Vagina (tissue), 2 donors: ENCODE measurements at regions not wholly inside any gene's neighbourhood (a gene's known extent, or its start where the extent isn't known, plus 50 kb on each side); places are given as distances from the start of the nearest gene placed in this dataset.

ENCODE experiments used
- DNase-seq, 2 donors: peaks; one replicate each; pipeline ENCODE4 v3.0.0-alpha.2; 2017; ENCODE audit errors: extremely low spot score in 2 of 2
- H3K27ac ChIP-seq: fragments of 200-600 bp; sonication (generic); one replicate; pipeline ENCODE4 v1.5.1; 2019
- H3K27me3 ChIP-seq: fragments of 200-600 bp; sonication (generic); one replicate; pipeline ENCODE4 v1.5.1; 2019
- H3K36me3 ChIP-seq, 2 donors: fragments of 200-600 bp; sonication (generic); one replicate each; pipeline ENCODE4 v1.5.1; 2017 to 2019
- H3K4me1 ChIP-seq: fragments of 200-600 bp; sonication (generic); one replicate; pipeline ENCODE4 v1.5.1; 2019
- H3K4me3 ChIP-seq, 2 donors: fragments of 200-600 bp; sonication (generic); 1 replicate in 1 of 2; 2 replicates in 1 of 2; pipeline ENCODE4 v1.5.1; 2016 to 2019
- H3K9me3 ChIP-seq: fragments of 200-600 bp; sonication (generic); one replicate; pipeline ENCODE4 v1.5.1; 2019
- CTCF ChIP-seq, 3 experiments: fragments of 450-650 bp in 2 of 3; fragments of 200-600 bp in 1 of 3; sonication (generic) in 1 of 3; IDR thresholded peaks; one replicate each; pipeline ENCODE4 v1.5.1; 2017 to 2019; ENCODE audit warnings: antibody characterized with exemption in 3 of 3, mild to moderate bottlenecking in 2 of 3, moderate library complexity in 2 of 3
- POLR2A ChIP-seq, 2 donors: fragments of 450-650 bp; IDR thresholded peaks; one replicate each; pipeline ENCODE4 v1.6.1; 2017; ENCODE audit warnings: antibody characterized with exemption in 2 of 2, mild to moderate bottlenecking in 2 of 2, moderate library complexity in 2 of 2
- POLR2AphosphoS5 ChIP-seq, 2 donors: sonication (generic); formaldehyde crosslinking; IDR thresholded peaks; one replicate each; pipeline ENCODE4 v1.9.0; 2017; ENCODE audit warnings: antibody characterized with exemption in 2 of 2, mild to moderate bottlenecking in 2 of 2, low read depth in 1 of 2; ENCODE audit not compliant: insufficient read depth in 1 of 2
- intact Hi-C: fragments of 100-400 bp; cut with DNase I; formaldehyde crosslinking; loops from one replicate; pipeline ENCODE4 v1.15.1; 2023

- no peaks in the 10 kb centered on the region for H3K27me3 ChIP-seq
- no peaks in the 10 kb centered on the region for H3K36me3 ChIP-seq
- no peak for TF ChIP-seq CTCF (IDR thresholded peaks at IDR 0.05)
- TF ChIP-seq POLR2AphosphoS5 (IDR thresholded peaks at IDR 0.05; ENCODE audit: insufficient read depth in 1 of 2, low read depth in 1 of 2): no peak
- no peak for TF ChIP-seq POLR2A (IDR thresholded peaks at IDR 0.05)
- no peak overlapping the region for H3K27ac ChIP-seq
- intact Hi-C loops: no loop called here
- no peak for DNase-seq
- no peak overlapping the region for H3K4me3 ChIP-seq
- no peaks in the 10 kb centered on the region for H3K4me1 ChIP-seq
- no peaks in the 10 kb centered on the region for H3K9me3 ChIP-seq
These were observed 104.0 kb upstream of the CPM start for GRCh38 chr12:69036999-69037398.

GRCh38 chr12:69039911-69040310, 106.9 kb upstream of the CPM start:
- no peaks in the 10 kb centered on the region for H3K27me3 ChIP-seq

GRCh38 chr12:69042557-69042956, 109.6 kb upstream of the CPM start:
- no peak for DNase-seq
- H3K27me3 ChIP-seq: no peaks in the 10 kb centered on the region
- intact Hi-C loops: no loop called here
- TF ChIP-seq CTCF (IDR thresholded peaks at IDR 0.05) (no peak), POLR2A (IDR thresholded peaks at IDR 0.05) (no peak), POLR2AphosphoS5 (IDR thresholded peaks at IDR 0.05; ENCODE audit: insufficient read depth in 1 of 2, low read depth in 1 of 2) (no peak)
- no peak overlapping the region for H3K4me3 ChIP-seq
- no peaks in the 10 kb centered on the region for H3K4me1 ChIP-seq
- H3K36me3 ChIP-seq: no peaks in the 10 kb centered on the region
- H3K27ac ChIP-seq: no peak overlapping the region
- no peaks in the 10 kb centered on the region for H3K9me3 ChIP-seq

More at GRCh38 chr12:69039911-69040310, 106.9 kb upstream of the CPM start:
- H3K4me3 ChIP-seq: no peak overlapping the region
- H3K4me1 ChIP-seq: no peaks in the 10 kb centered on the region
- no peaks in the 10 kb centered on the region for H3K36me3 ChIP-seq
- H3K9me3 ChIP-seq: no peaks in the 10 kb centered on the region
- intact Hi-C loops: no loop called here
- no peak for TF ChIP-seq POLR2A (IDR thresholded peaks at IDR 0.05)
- no peak for TF ChIP-seq POLR2AphosphoS5 (IDR thresholded peaks at IDR 0.05; ENCODE audit: insufficient read depth in 1 of 2, low read depth in 1 of 2)
- no peak for TF ChIP-seq CTCF (IDR thresholded peaks at IDR 0.05)
- no peak for DNase-seq
- H3K27ac ChIP-seq: no peak overlapping the region

- intact Hi-C loops: no loop called here
- DNase-seq: no peak
- no peak for TF ChIP-seq CTCF (IDR thresholded peaks at IDR 0.05)
- no peak for TF ChIP-seq POLR2A (IDR thresholded peaks at IDR 0.05)
- TF ChIP-seq POLR2AphosphoS5 (IDR thresholded peaks at IDR 0.05; ENCODE audit: insufficient read depth in 1 of 2, low read depth in 1 of 2): no peak
These were observed 110.0 kb upstream of the CPM start for GRCh38 chr12:69042970-69043369.

GRCh38 chr12:69044887-69045286, 111.9 kb upstream of the CPM start:
- DNase-seq: no peak
- H3K36me3 ChIP-seq: no peaks in the 10 kb centered on the region
- TF ChIP-seq CTCF (IDR thresholded peaks at IDR 0.05): no peak
- intact Hi-C loops: no loop called here
- H3K4me1 ChIP-seq: no peaks in the 10 kb centered on the region
- no peaks in the 10 kb centered on the region for H3K27me3 ChIP-seq
- H3K27ac ChIP-seq: no peak overlapping the region
- H3K4me3 ChIP-seq: no peak overlapping the region
- no peaks in the 10 kb centered on the region for H3K9me3 ChIP-seq

More at GRCh38 chr12:69042970-69043369, 110.0 kb upstream of the CPM start:
- no peak overlapping the region for H3K4me3 ChIP-seq
- no peaks in the 10 kb centered on the region for H3K27me3 ChIP-seq
- H3K9me3 ChIP-seq: no peaks in the 10 kb centered on the region
- H3K27ac ChIP-seq: no peak overlapping the region
- no peaks in the 10 kb centered on the region for H3K36me3 ChIP-seq
- no peaks in the 10 kb centered on the region for H3K4me1 ChIP-seq
